ENCODE measurements at regions not wholly inside any gene's neighbourhood (a gene's known extent, or its start where the extent isn't known, plus 50 kb on each side); places are given as distances from the start of the nearest gene placed in this dataset.

- DNase-seq (ENCODE audit: low spot score) = no peak
- intact Hi-C loops (cut with DNase I) = loop anchor here in 1 of 2 donors (5.0 kb wide), 1 partner anchor 284 kb away; no protein-coding TSS in a partner anchor
Measured at GRCh38 chr12:3992945-3993344, 119.7 kb upstream of the PARP11 start.

- intact Hi-C loops (cut with DNase I) = loop anchor here in 1 of 2 donors (5.0 kb wide), 1 partner anchor 285 kb away; no protein-coding TSS in a partner anchor
- DNase-seq (ENCODE audit: low spot score) = no peak
Measured at GRCh38 chr12:3991798-3992580, 118.8 kb upstream of the PARP11 start.

- intact Hi-C loops (cut with DNase I) = loop anchor here in 1 of 2 donors (5.0 kb wide), 1 partner anchor 287 kb away; no protein-coding TSS in a partner anchor
- DNase-seq (ENCODE audit: low spot score) = no peak
Measured at GRCh38 chr12:3990501-3991280, 117.5 kb upstream of the PARP11 start.

GRCh38 chr12:3989218-3989550 is 116.0 kb upstream of the PARP11 start:
- intact Hi-C loops (cut with DNase I) = no loop called here

GRCh38 chr12:3988519-3989217 is 115.5 kb upstream of the PARP11 start:
- intact Hi-C loops (cut with DNase I) = no loop called here

More at GRCh38 chr12:3989218-3989550, 116.0 kb upstream of the PARP11 start:
- DNase-seq (ENCODE audit: low spot score) = no peak

GRCh38 chr12:3987571-3987970 is 114.4 kb upstream of the PARP11 start:
- intact Hi-C loops (cut with DNase I) = no loop called here
- DNase-seq (ENCODE audit: low spot score) = no peak

More at GRCh38 chr12:3988519-3989217, 115.5 kb upstream of the PARP11 start:
- DNase-seq (ENCODE audit: low spot score) = no peak

GRCh38 chr12:3980504-3981272 is 107.5 kb upstream of the PARP11 start:
- intact Hi-C loops (cut with DNase I) = no loop called here
- no peak for DNase-seq (ENCODE audit: low spot score)

- no peak for DNase-seq (ENCODE audit: low spot score)
- intact Hi-C loops (cut with DNase I) = no loop called here
Measured at GRCh38 chr12:3977621-3978020, 104.4 kb upstream of the PARP11 start.

GRCh38 chr12:3976351-3976938 is 103.2 kb upstream of the PARP11 start:
- no peak for DNase-seq (ENCODE audit: low spot score)
- intact Hi-C loops (cut with DNase I) = no loop called here

- intact Hi-C loops (cut with DNase I) = no loop called here
- DNase-seq (ENCODE audit: low spot score) = no peak
Measured at GRCh38 chr12:3975652-3976051, 102.5 kb upstream of the PARP11 start.

- intact Hi-C loops (cut with DNase I) = no loop called here
- no peak for DNase-seq (ENCODE audit: low spot score)
Measured at GRCh38 chr12:3974883-3975282, 101.7 kb upstream of the PARP11 start.

- DNase-seq (ENCODE audit: low spot score) = no peak
- intact Hi-C loops (cut with DNase I) = no loop called here
Measured at GRCh38 chr12:3973973-3974644, 100.9 kb upstream of the PARP11 start.

GRCh38 chr12:3973269-3973884 is 100.2 kb upstream of the PARP11 start:
- intact Hi-C loops (cut with DNase I) = no loop called here
- DNase-seq (ENCODE audit: low spot score) = no peak

- intact Hi-C loops (cut with DNase I) = no loop called here
- DNase-seq (ENCODE audit: low spot score) = no peak
Measured at GRCh38 chr12:3972576-3972975, 99.4 kb upstream of the PARP11 start.

GRCh38 chr12:3968523-3968922 is 95.3 kb upstream of the PARP11 start:
- intact Hi-C loops (cut with DNase I) = no loop called here
- DNase-seq (ENCODE audit: low spot score) = no peak

- intact Hi-C loops (cut with DNase I) = no loop called here
- DNase-seq (ENCODE audit: low spot score) = no peak
Measured at GRCh38 chr12:3967556-3968160, 94.5 kb upstream of the PARP11 start.

- intact Hi-C loops (cut with DNase I) = no loop called here
- DNase-seq (ENCODE audit: low spot score) = no peak
Measured at GRCh38 chr12:3966376-3966775, 93.2 kb upstream of the PARP11 start.

- intact Hi-C loops (cut with DNase I) = no loop called here
- no peak for DNase-seq (ENCODE audit: low spot score)
Measured at GRCh38 chr12:3965046-3965445, 91.8 kb upstream of the PARP11 start.
